IPS DF 6.9 (cell line): ENCODE measurements at regions not wholly inside any gene's neighbourhood (a gene's known extent, or its start where the extent isn't known, plus 50 kb on each side); places are given as distances from the start of the nearest gene placed in this dataset.

Source experiments
- DNase-seq: peaks from one replicate; pipeline ENCODE4 v3.0.0-alpha.2; 2013; ENCODE audit warnings: low read depth, low spot score
- H3K27ac ChIP-seq: one replicate; pipeline ENCODE4 v1.5.1; 2013; ENCODE audit warnings: low read length, control low read depth
- H3K27me3 ChIP-seq: 2 replicates; pipeline ENCODE4 v1.6.1; 2013; ENCODE audit warnings: mild to moderate bottlenecking, low read length; ENCODE audit not compliant: control insufficient read depth, insufficient read depth
- H3K36me3 ChIP-seq: 2 replicates; pipeline ENCODE4 v1.6.1; 2013; ENCODE audit warnings: low read length; ENCODE audit not compliant: control insufficient read depth, insufficient read depth
- H3K4me1 ChIP-seq: 2 replicates; pipeline ENCODE4 v1.6.1; 2013; ENCODE audit warnings: low read length; ENCODE audit not compliant: control insufficient read depth, insufficient read depth
- H3K4me3 ChIP-seq: 2 replicates; pipeline ENCODE4 v1.5.1; 2013; ENCODE audit warnings: mild to moderate bottlenecking, low read length
- H3K9me3 ChIP-seq: 2 replicates; pipeline ENCODE4 v1.6.1; 2013; ENCODE audit warnings: low read length, inconsistent platforms; ENCODE audit not compliant: control insufficient read depth, insufficient read depth
- WGBS: extraction: QIAGEN DNeasy Blood & Tissue Kit; methylation state at CpG from one replicate; pipeline ENCODE4 v1.1.7; 2013; ENCODE audit warnings: mixed read lengths, missing lambda C conversion rate; ENCODE audit not compliant: insufficient read length, insufficient coverage; 5-methylcytosine and 5-hydroxymethylcytosine counted together

DNA sequence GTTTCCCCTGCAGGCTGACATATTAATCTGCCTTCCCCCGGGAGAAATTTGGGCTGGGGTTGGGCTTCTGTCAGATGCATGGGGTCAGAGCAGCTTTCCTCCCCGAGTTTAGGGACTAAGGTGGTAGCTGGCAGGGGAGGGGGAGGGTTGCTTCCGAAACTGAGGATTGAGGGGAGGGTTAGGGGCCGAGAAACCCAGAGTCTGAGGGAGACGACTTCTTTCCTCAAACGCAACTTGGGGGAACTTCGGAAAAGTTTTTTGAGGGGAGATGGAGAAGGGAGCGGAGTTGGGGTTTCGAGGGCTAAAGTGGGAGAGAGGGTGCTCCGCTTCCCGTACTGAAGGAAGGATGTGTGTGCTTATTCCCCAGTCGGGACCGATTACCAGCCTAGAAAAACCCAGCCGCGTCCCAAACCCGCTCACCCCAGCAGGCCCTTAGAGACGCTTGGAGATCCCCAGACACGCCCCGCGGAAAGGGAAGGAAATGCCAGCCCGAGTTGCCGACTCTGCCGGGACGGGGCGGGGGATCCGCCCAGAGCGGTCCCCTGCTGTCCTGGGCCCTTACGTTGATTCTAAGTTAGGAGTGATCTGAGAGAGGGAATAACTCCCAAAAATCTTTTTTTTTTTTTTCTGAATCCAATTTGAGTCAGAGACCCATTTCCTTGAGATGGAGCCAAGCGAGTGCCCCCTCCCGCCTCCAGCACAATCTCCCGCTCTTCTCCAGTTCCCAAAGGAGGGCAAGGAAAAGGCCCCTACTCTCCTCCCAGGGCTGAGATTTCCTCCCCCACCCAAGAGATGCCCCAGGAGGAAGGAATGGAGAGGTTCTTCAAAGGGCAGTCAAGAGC, 61.9 kb downstream of the SMUG1 start:
- Histone ChIP-seq H3K36me3 (no peaks in the 10 kb centered on the region), H3K27ac (no peak overlapping the region), H3K9me3 (no peaks in the 10 kb centered on the region), H3K4me1 (no peaks in the 10 kb centered on the region), H3K27me3 (peaks cover 80% of the 10 kb centered on the region), H3K4me3 (no peak overlapping the region)
- DNase-seq, result no peak
- WGBS, result no CpG with 5 or more reads among the region's 31 CpGs

DNA sequence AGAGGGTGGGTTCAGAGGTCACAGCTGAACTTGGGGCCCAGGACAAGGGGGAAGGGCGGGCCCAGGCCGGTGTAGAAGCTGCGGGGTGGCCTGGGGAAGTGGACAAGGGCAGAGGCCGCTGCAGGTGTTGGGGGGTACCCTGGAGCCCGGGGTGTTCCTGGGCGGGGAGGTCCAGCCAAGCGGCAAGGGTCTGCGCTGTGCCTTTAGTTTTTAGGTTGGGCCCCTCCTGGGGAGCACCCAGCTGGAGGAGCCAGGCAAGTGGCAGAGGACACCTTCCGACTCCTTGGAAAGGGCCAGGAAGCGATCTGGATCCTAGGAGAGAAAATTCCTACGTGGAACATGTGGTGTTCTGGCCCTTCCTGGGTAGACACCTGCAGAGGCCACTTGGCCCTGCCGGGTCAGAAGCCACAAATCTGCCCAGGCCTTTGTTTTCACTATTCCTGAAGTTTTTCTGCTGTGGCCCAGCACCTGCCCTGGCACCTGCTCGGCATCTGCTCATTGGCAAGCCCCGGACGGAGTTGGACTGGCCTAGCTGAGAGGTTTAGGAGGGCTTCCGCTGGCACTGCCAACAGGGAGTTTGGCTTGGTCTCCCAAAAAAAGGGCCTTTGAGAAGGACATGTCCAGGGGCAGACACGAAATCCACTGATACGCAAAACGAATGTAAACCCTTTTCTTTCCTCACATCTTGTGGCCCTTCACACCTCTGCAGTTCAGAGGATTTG, 61.1 kb downstream of the SMUG1 start:
- Histone ChIP-seq H3K4me1 (no peaks in the 10 kb centered on the region), H3K27me3 (peaks cover 78% of the 10 kb centered on the region), H3K27ac (no peak overlapping the region), H3K36me3 (no peaks in the 10 kb centered on the region), H3K9me3 (no peaks in the 10 kb centered on the region), H3K4me3 (no peak overlapping the region)
- WGBS, result no CpG with 5 or more reads among the region's 19 CpGs
- no peak for DNase-seq

DNA sequence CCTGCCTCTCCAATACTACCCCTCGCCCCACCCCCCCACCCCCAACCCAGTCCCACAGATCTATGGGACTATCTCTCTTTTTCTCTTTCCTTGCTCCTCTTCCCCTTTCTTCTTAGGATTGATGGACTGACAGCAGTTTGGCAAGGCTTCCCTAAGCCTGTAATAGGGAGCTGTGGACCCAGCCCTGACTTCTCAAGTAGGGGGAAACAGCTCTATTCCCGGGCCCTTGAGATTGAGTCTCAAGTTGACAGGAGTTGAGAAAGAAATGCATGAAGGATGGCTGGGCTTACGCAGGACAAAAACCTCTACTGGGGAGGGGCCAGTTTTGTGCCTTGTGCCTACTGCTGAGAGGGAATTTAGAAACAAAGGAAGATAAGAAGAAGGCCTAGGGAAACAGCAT, 60.4 kb downstream of the SMUG1 start:
- peaks cover 76% of the 10 kb centered on the region for H3K27me3 ChIP-seq
- DNase-seq, result no peak
- H3K36me3 ChIP-seq, result no peaks in the 10 kb centered on the region
- no peak overlapping the region for H3K27ac ChIP-seq
- WGBS, result no CpG with 5 or more reads among the region's 3 CpGs
- H3K4me3 ChIP-seq, result no peak overlapping the region
- no peaks in the 10 kb centered on the region for H3K9me3 ChIP-seq
- no peaks in the 10 kb centered on the region for H3K4me1 ChIP-seq

- Histone ChIP-seq H3K36me3 (no peaks in the 10 kb centered on the region), H3K4me3 (no peak overlapping the region), H3K27me3 (peaks cover 69% of the 10 kb centered on the region), H3K4me1 (no peaks in the 10 kb centered on the region), H3K9me3 (no peaks in the 10 kb centered on the region), H3K27ac (no peak overlapping the region)
- WGBS, result 100% methylated on average over 1 of the region's 20 CpGs
- no peak for DNase-seq
Measured at GRCh38 chr12:54129028-54129903, 59.5 kb downstream of the SMUG1 start.
